ENCODE measurements at regions not wholly inside any gene's neighbourhood (a gene's known extent, or its start where the extent isn't known, plus 50 kb on each side); places are given as distances from the start of the nearest gene placed in this dataset.

GRCh38 chr13:76004416-76004815, 368.3 kb downstream of the LMO7 start:
- TF ChIP-seq POLR2AphosphoS5 (IDR thresholded peaks at IDR 0.05; ENCODE audit: low read depth) = no peak
- TF ChIP-seq CTCF (IDR thresholded peaks at IDR 0.05; ENCODE audit: insufficient read depth, low read length) = no peak
- TF ChIP-seq GABPA (IDR thresholded peaks at IDR 0.05; ENCODE audit: low read depth) = no peak
- TF ChIP-seq REST (IDR thresholded peaks at IDR 0.05; ENCODE audit: insufficient replicate concordance, low read depth) = no peak
